ENCODE measurements at regions not wholly inside any gene's neighbourhood (a gene's known extent, or its start where the extent isn't known, plus 50 kb on each side); places are given as distances from the start of the nearest gene placed in this dataset.

DNA sequence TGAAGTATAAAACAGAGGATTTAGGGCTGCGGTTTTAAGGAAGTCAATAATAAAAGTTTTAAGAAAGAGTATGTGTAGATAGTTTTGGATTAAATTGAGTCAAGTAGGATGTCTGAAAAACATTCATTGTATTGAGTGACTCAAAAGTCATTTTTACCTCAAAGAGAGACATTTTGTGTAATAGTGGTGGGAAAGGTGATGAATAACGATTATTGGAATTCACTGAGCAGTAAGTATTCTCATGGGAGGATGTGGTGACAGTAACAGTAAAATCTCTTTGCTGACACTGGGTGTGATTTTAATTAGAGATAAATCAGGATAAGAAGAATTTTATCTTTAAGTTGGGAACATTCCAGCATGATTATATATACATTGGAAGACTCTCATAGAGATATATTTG is 233.6 kb downstream of the PDHA2 start:
- Histone ChIP-seq H3K36me3 (ENCODE audit: control insufficient read depth, insufficient read depth, low read length) (no peaks in the 10 kb centered on the region), H3K9me3 (ENCODE audit: control insufficient read depth, insufficient read depth, low read depth, low read length) (no peaks in the 10 kb centered on the region), H3K4me1 (ENCODE audit: control insufficient read depth, insufficient read depth, low read length) (no peaks in the 10 kb centered on the region), H3K27ac (ENCODE audit: low read length) (no peak overlapping the region), H3K4me3 (ENCODE audit: low read depth in 2 of 2, low read length in 2 of 2) (no peak overlapping the region), H3K27me3 (ENCODE audit: control insufficient read depth, insufficient read depth, low read length) (no peaks in the 10 kb centered on the region)
- ATAC-seq: no peak
- CTCF ChIA-PET: no interaction called here
- POLR2A ChIA-PET: no interaction called here
- DNase-seq (ENCODE audit: low read depth, low spot score): no peak
- no TSS peak for BruUV-seq (replicated peaks)
- intact Hi-C loops (cut with micrococcal nuclease; ENCODE audit: unreplicated experiment) (no loop called here), in situ Hi-C loops (cut with HindIII; ENCODE audit: low pct_unique_long_range_greater_than_20kb, low sequenced_read_pairs) (no loop called here)
- TF ChIP-seq, protein P1, sequence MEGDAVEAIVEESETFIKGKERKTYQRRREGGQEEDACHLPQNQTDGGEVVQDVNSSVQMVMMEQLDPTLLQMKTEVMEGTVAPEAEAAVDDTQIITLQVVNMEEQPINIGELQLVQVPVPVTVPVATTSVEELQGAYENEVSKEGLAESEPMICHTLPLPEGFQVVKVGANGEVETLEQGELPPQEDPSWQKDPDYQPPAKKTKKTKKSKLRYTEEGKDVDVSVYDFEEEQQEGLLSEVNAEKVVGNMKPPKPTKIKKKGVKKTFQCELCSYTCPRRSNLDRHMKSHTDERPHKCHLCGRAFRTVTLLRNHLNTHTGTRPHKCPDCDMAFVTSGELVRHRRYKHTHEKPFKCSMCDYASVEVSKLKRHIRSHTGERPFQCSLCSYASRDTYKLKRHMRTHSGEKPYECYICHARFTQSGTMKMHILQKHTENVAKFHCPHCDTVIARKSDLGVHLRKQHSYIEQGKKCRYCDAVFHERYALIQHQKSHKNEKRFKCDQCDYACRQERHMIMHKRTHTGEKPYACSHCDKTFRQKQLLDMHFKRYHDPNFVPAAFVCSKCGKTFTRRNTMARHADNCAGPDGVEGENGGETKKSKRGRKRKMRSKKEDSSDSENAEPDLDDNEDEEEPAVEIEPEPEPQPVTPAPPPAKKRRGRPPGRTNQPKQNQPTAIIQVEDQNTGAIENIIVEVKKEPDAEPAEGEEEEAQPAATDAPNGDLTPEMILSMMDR (IDR thresholded peaks at IDR 0.05): no peak
- no peak for TF ChIP-seq POLR2AphosphoS5 (IDR thresholded peaks at IDR 0.05; ENCODE audit: low read depth, low read length)
- no peak for TF ChIP-seq SIN3A (IDR thresholded peaks at IDR 0.05; ENCODE audit: borderline replicate concordance, insufficient read depth, low read depth, low read length)

DNA sequence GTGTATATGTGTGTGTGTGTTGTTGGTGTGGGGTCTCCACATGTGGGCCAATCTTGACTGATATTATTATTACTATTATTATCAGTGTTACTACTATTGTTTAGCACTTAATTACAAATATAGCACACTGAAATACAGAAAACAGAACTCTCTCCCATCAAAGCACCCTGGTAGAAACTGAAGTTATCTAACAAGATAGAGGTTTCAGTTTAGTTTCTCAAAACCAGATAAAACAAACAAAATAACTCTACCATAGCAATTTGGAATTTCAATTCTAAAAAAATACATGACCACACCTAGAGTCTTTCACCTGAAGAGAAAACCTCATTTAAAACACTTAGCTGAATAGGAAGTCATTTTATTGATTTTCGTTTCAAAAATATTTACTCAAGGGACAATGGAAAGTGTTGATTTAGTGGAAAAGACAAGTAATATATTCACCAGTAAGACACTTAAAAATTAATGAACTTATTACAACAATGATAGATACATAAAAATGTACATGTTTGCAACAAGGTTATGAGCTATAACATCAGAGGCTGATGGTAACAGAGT is 252.3 kb downstream of the PDHA2 start:
- no peak overlapping the region for H3K4me3 ChIP-seq (ENCODE audit: low read depth in 2 of 2, low read length in 2 of 2)
- H3K36me3 ChIP-seq (ENCODE audit: control insufficient read depth, insufficient read depth, low read length): no peaks in the 10 kb centered on the region
- H3K4me1 ChIP-seq (ENCODE audit: control insufficient read depth, insufficient read depth, low read length): no peaks in the 10 kb centered on the region
- ChIA-PET CTCF (no interaction called here), POLR2A (no interaction called here)
- DNase-seq (ENCODE audit: low read depth, low spot score): no peak
- intact Hi-C loops (cut with micrococcal nuclease; ENCODE audit: unreplicated experiment) (no loop called here), in situ Hi-C loops (cut with HindIII; ENCODE audit: low pct_unique_long_range_greater_than_20kb, low sequenced_read_pairs) (no loop called here)
- no peaks in the 10 kb centered on the region for H3K27me3 ChIP-seq (ENCODE audit: control insufficient read depth, insufficient read depth, low read length)
- TF ChIP-seq POLR2AphosphoS5 (IDR thresholded peaks at IDR 0.05; ENCODE audit: low read depth, low read length) (no peak), TCF7L2 (IDR thresholded peaks at IDR 0.05; ENCODE audit: low read depth, low read length) (no peak), SIN3A (IDR thresholded peaks at IDR 0.05; ENCODE audit: borderline replicate concordance, insufficient read depth, low read depth, low read length) (no peak)
- TF ChIP-seq, protein P2, sequence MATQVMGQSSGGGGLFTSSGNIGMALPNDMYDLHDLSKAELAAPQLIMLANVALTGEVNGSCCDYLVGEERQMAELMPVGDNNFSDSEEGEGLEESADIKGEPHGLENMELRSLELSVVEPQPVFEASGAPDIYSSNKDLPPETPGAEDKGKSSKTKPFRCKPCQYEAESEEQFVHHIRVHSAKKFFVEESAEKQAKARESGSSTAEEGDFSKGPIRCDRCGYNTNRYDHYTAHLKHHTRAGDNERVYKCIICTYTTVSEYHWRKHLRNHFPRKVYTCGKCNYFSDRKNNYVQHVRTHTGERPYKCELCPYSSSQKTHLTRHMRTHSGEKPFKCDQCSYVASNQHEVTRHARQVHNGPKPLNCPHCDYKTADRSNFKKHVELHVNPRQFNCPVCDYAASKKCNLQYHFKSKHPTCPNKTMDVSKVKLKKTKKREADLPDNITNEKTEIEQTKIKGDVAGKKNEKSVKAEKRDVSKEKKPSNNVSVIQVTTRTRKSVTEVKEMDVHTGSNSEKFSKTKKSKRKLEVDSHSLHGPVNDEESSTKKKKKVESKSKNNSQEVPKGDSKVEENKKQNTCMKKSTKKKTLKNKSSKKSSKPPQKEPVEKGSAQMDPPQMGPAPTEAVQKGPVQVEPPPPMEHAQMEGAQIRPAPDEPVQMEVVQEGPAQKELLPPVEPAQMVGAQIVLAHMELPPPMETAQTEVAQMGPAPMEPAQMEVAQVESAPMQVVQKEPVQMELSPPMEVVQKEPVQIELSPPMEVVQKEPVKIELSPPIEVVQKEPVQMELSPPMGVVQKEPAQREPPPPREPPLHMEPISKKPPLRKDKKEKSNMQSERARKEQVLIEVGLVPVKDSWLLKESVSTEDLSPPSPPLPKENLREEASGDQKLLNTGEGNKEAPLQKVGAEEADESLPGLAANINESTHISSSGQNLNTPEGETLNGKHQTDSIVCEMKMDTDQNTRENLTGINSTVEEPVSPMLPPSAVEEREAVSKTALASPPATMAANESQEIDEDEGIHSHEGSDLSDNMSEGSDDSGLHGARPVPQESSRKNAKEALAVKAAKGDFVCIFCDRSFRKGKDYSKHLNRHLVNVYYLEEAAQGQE (IDR thresholded peaks at IDR 0.05; ENCODE audit: insufficient read depth in 1 of 2, low read depth in 2 of 2, low read length in 1 of 2): no peak
- TF ChIP-seq, protein P1 (IDR thresholded peaks at IDR 0.05): no peak
- ATAC-seq: no peak
- no TSS peak for BruUV-seq (replicated peaks)
- H3K9me3 ChIP-seq (ENCODE audit: control insufficient read depth, insufficient read depth, low read depth, low read length): no peaks in the 10 kb centered on the region
- H3K27ac ChIP-seq (ENCODE audit: low read length): no peak overlapping the region

All from Panc1 (cell line).